ENCODE measurements at regions not wholly inside any gene's neighbourhood (a gene's known extent, or its start where the extent isn't known, plus 50 kb on each side); places are given as distances from the start of the nearest gene placed in this dataset.

- DNase-seq: no peak
- Histone ChIP-seq H4K8ac (replicated peaks; ENCODE audit: insufficient read length, low read depth, low read length) (no peak overlapping the region), H3K4me1 (ENCODE audit: insufficient read depth, low read length) (no peaks in the 10 kb centered on the region), H4K91ac (ENCODE audit: insufficient read length, low read depth, low read length) (no peak overlapping the region), H3K4ac (ENCODE audit: low read depth, low read length) (no peak overlapping the region), H2BK5ac (ENCODE audit: insufficient read length, low read length) (no peak overlapping the region), H3K9me3 (ENCODE audit: control insufficient read depth, low read depth, low read length) (no peaks in the 10 kb centered on the region), H3K9ac (ENCODE audit: extremely low read depth, insufficient read length, low read length) (no peak overlapping the region), H4K5ac (ENCODE audit: insufficient read length, low read depth, low read length) (no peak overlapping the region), H2BK12ac (ENCODE audit: insufficient read length, low read depth, low read length) (no peak overlapping the region), H3K14ac (ENCODE audit: insufficient read depth, low read length) (no peak overlapping the region), H2AFZ (ENCODE audit: low read length) (no peak overlapping the region), H2AK5ac (ENCODE audit: insufficient read length, low read length) (no peak overlapping the region), H3K27ac (ENCODE audit: insufficient read length, low read depth, low read length) (no peak overlapping the region), H3K56ac (ENCODE audit: insufficient read length, low read depth, low read length) (no peak overlapping the region), H2BK15ac (ENCODE audit: low read depth, low read length) (no peak overlapping the region), H2BK20ac (ENCODE audit: low read depth, low read length, poor library complexity, severe bottlenecking) (no peak overlapping the region), H3K4me2 (ENCODE audit: insufficient read depth, insufficient read length, low read length) (no peak overlapping the region), H3K79me1 (ENCODE audit: insufficient read depth, low read depth, low read length, poor library complexity, severe bottlenecking) (no peaks in the 10 kb centered on the region), H3K27me3 (ENCODE audit: insufficient read depth, low read length) (no peaks in the 10 kb centered on the region), H3K23ac (ENCODE audit: insufficient read length, low read depth, low read length) (no peak overlapping the region), H4K20me1 (ENCODE audit: control insufficient read depth, insufficient read depth, insufficient read length) (no peaks in the 10 kb centered on the region), H2BK120ac (ENCODE audit: low read depth, low read length, poor library complexity, severe bottlenecking) (no peak overlapping the region), H3T11ph (ENCODE audit: low read length) (no peak overlapping the region), H3K18ac (ENCODE audit: insufficient read length, low read depth, low read length) (no peak overlapping the region), H3K79me2 (ENCODE audit: insufficient read depth, low read length) (no peaks in the 10 kb centered on the region), H3K23me2 (ENCODE audit: insufficient read length, low read depth, low read length, poor library complexity, severe bottlenecking) (no peaks in the 10 kb centered on the region)
- H3K4me1 Mint-ChIP-seq: peaks cover 0 to 2% of the 10 kb centered on the region in 2 experiments; a peak in 1 of 4 replicates
- H3K27me3 Mint-ChIP-seq (ENCODE audit: low read depth): peaks cover 18% of the 10 kb centered on the region
- H3K36me3 Mint-ChIP-seq (ENCODE audit: insufficient read depth in 1 of 3, low read depth in 3 of 3): no peaks in the 10 kb centered on the region
- H3K4me3 Mint-ChIP-seq: no peak overlapping the region
- WGBS (ENCODE audit: extremely low coverage, insufficient read length, low lambda C conversion rate): no CpG with 5 or more reads among the region's 6 CpGs
- no peak overlapping the region for H3K27ac Mint-ChIP-seq
- TF ChIP-seq CTCF (conservative IDR thresholded peaks at IDR 0.05): no peak
- peaks cover 0 to 4% of the 10 kb centered on the region in 2 experiments; a peak in 2 of 5 replicates for H3K9me3 Mint-ChIP-seq
These were observed 95.4 kb downstream of the DHCR7 start for GRCh38 chr11:71352748-71353147.

Measured in H9 (cell line).